A172 (cell line): ENCODE measurements at regions not wholly inside any gene's neighbourhood (a gene's known extent, or its start where the extent isn't known, plus 50 kb on each side); places are given as distances from the start of the nearest gene placed in this dataset.

ENCODE experiments used
- DNase-seq: peaks from one replicate; pipeline ENCODE4 v3.0.0-alpha.2; 2015; ENCODE audit warnings: low spot score

- peak; percentile 58 for DNase-seq
Observed at GRCh38 chr9:121568343-121569265, 69.0 kb upstream of the GGTA1 start.

GRCh38 chr9:121569266-121569648, 69.6 kb upstream of the GGTA1 start:
- DNase-seq: no peak

GRCh38 chr9:121572581-121572980, 72.9 kb upstream of the GGTA1 start:
- no peak for DNase-seq

GRCh38 chr9:121573717-121574485, 74.3 kb upstream of the GGTA1 start:
- no peak for DNase-seq

- DNase-seq: no peak
Observed at GRCh38 chr9:121574774-121575519, 75.3 kb upstream of the GGTA1 start.

GRCh38 chr9:121576281-121577075, 75.0 kb upstream of the DAB2IP start:
- DNase-seq: no peak

- no peak for DNase-seq
Observed at GRCh38 chr9:121577166-121577565, 74.3 kb upstream of the DAB2IP start.

GRCh38 chr9:121577572-121577971, 73.9 kb upstream of the DAB2IP start:
- no peak for DNase-seq

- no peak for DNase-seq
Observed at GRCh38 chr9:121581786-121582600, 69.4 kb upstream of the DAB2IP start.

- DNase-seq: no peak
Observed at GRCh38 chr9:121582641-121583040, 68.8 kb upstream of the DAB2IP start.

- DNase-seq: no peak
Observed at GRCh38 chr9:121584421-121584820, 67.0 kb upstream of the DAB2IP start.

GRCh38 chr9:121587863-121588262, 63.6 kb upstream of the DAB2IP start:
- no peak for DNase-seq

- no peak for DNase-seq
Observed at GRCh38 chr9:121589986-121590385, 61.4 kb upstream of the DAB2IP start.

GRCh38 chr9:121592265-121592664, 59.2 kb upstream of the DAB2IP start:
- no peak for DNase-seq

- DNase-seq: no peak
Observed at GRCh38 chr9:121593066-121593465, 58.4 kb upstream of the DAB2IP start.

- no peak for DNase-seq
Observed at GRCh38 chr9:121596515-121596914, 54.9 kb upstream of the DAB2IP start.

- DNase-seq: no peak
Observed at GRCh38 chr9:121597698-121598166, 53.7 kb upstream of the DAB2IP start.

- DNase-seq: no peak
Observed at GRCh38 chr9:121598167-121598964, 53.1 kb upstream of the DAB2IP start.
